ENCODE measurements at regions not wholly inside any gene's neighbourhood (a gene's known extent, or its start where the extent isn't known, plus 50 kb on each side); places are given as distances from the start of the nearest gene placed in this dataset.

GRCh38 chr10:130396044-130396443, 259.9 kb downstream of the GLRX3 start:
- TF ChIP-seq POLR2AphosphoS5 (IDR thresholded peaks at IDR 0.05; ENCODE audit: low read depth, low read length) (no peak), CTCF (IDR thresholded peaks at IDR 0.05) (no peak), REST (IDR thresholded peaks at IDR 0.05; ENCODE audit: insufficient read depth in 1 of 2, low read depth in 2 of 2, low read length in 1 of 2) (no peak), SIN3A (IDR thresholded peaks at IDR 0.05; ENCODE audit: borderline replicate concordance, insufficient read depth, low read depth, low read length) (no peak)
